EH (cell line): ENCODE measurements at regions not wholly inside any gene's neighbourhood (a gene's known extent, or its start where the extent isn't known, plus 50 kb on each side); places are given as distances from the start of the nearest gene placed in this dataset.

Experiments used
- DNase-seq: peaks from one replicate; pipeline ENCODE4 v3.0.0-alpha.2; 2015; ENCODE audit warnings: low read depth

- no peak for DNase-seq
These were observed 550.1 kb downstream of the OMA1 start for GRCh38 chr1:57996400-57996799.

GRCh38 chr1:57991289-57991688 lies 555.2 kb downstream of the OMA1 start:
- no peak for DNase-seq

- no peak for DNase-seq
These were observed 556.6 kb downstream of the OMA1 start for GRCh38 chr1:57989877-57990276.

GRCh38 chr1:57987523-57987922 lies 559.0 kb downstream of the OMA1 start:
- DNase-seq = no peak

- no peak for DNase-seq
These were observed 560.1 kb downstream of the OMA1 start for GRCh38 chr1:57986432-57986831.

- no peak for DNase-seq
These were observed 560.4 kb upstream of the DAB1 start for GRCh38 chr1:57984277-57984676.

- no peak for DNase-seq
These were observed 559.6 kb upstream of the DAB1 start for GRCh38 chr1:57983441-57983840.

- DNase-seq = no peak
These were observed 559.0 kb upstream of the DAB1 start for GRCh38 chr1:57982852-57983251.

- DNase-seq = no peak
These were observed 552.4 kb upstream of the DAB1 start for GRCh38 chr1:57976216-57976615.

GRCh38 chr1:57968321-57968720 lies 544.5 kb upstream of the DAB1 start:
- DNase-seq = no peak

- peak; percentile 9 for DNase-seq
These were observed 543.0 kb upstream of the DAB1 start for GRCh38 chr1:57966751-57967406.

GRCh38 chr1:57966340-57966739 lies 542.5 kb upstream of the DAB1 start:
- no peak for DNase-seq

GRCh38 chr1:57963581-57963980 lies 539.7 kb upstream of the DAB1 start:
- DNase-seq = no peak

- no peak for DNase-seq
These were observed 535.8 kb upstream of the DAB1 start for GRCh38 chr1:57959531-57960241.

GRCh38 chr1:57957576-57957975 lies 533.7 kb upstream of the DAB1 start:
- DNase-seq = no peak

- no peak for DNase-seq
These were observed 527.5 kb upstream of the DAB1 start for GRCh38 chr1:57951390-57951789.

GRCh38 chr1:57949168-57949567 lies 525.3 kb upstream of the DAB1 start:
- no peak for DNase-seq

- DNase-seq = no peak
These were observed 523.6 kb upstream of the DAB1 start for GRCh38 chr1:57947471-57947870.

GRCh38 chr1:57945045-57945444 lies 521.2 kb upstream of the DAB1 start:
- DNase-seq = no peak

- DNase-seq = no peak
These were observed 519.5 kb upstream of the DAB1 start for GRCh38 chr1:57943365-57943764.

GRCh38 chr1:57934745-57935144 lies 510.9 kb upstream of the DAB1 start:
- DNase-seq = no peak

- DNase-seq = no peak
These were observed 503.1 kb upstream of the DAB1 start for GRCh38 chr1:57927003-57927402.

- DNase-seq = no peak
These were observed 502.2 kb upstream of the DAB1 start for GRCh38 chr1:57926025-57926552.

GRCh38 chr1:57925226-57925625 lies 501.4 kb upstream of the DAB1 start:
- DNase-seq = no peak
